ENCODE measurements at regions not wholly inside any gene's neighbourhood (a gene's known extent, or its start where the extent isn't known, plus 50 kb on each side); places are given as distances from the start of the nearest gene placed in this dataset.

DNA sequence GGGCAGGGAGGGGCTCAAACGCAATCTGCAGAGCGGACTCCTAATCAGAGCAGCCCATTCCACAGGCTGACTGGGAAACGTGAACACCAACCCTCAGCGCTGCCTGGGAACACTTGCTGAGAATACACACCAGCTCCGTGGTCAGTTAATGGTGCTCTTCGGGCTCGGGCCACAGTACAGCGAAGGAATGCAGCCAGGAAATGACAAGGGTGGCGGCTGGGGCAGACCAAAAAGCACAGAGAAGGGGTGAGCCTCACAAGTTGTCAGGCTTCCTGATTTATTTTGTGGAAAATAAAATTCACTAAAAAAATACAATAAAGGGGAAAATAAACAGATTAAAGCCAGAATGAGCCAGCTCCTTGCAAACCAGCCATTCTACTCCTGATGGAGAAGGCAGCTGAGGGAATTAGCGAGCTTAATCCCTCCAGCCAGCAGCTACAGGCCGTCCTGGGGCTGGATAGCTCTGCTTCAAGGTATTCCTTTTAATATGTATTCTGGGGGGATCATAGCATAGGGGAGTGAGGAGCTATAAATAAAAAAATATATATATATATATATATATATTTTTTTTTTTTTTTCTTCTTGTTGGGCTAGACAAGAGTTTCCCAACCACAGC, 165.5 kb upstream of the NTM start:
- H3K36me3 Mint-ChIP-seq: no peaks in the 10 kb centered on the region
- H3K4me1 Mint-ChIP-seq (ENCODE audit: low read depth): no peaks in the 10 kb centered on the region
- H3K27ac Mint-ChIP-seq: no peak overlapping the region
- ChIA-PET CTCF (no interaction called here), POLR2A (no interaction called here)
- no peaks in the 10 kb centered on the region for H3K27me3 Mint-ChIP-seq
- no peaks in the 10 kb centered on the region for H3K9me3 Mint-ChIP-seq
- no peak overlapping the region for H3K4me3 Mint-ChIP-seq
- intact Hi-C loops (cut with micrococcal nuclease): no loop called here
- no peak for DNase-seq

DNA sequence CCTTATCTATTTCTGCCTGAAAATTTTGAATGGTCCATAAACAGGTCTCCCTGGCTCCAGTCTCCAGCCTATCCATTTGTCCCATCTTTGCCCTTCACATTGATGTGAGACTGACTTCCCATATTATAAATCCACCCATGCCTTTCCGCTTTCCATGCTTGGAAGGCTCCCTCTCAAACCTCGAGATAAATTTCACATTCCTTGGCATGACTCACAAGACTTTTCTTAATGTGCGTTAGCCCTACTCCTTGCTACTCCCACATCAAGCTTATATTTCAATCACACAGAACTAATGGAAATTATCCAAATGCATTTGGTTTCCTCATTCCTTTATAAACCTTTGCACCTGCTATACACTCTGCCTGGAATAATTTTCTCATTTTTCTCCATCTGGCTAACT, 163.7 kb upstream of the NTM start:
- DNase-seq: no peak
- CTCF ChIA-PET: no interaction called here
- Mint-ChIP-seq H3K36me3 (no peaks in the 10 kb centered on the region), H3K27me3 (no peaks in the 10 kb centered on the region), H3K27ac (no peak overlapping the region), H3K4me3 (no peak overlapping the region), H3K9me3 (no peaks in the 10 kb centered on the region), H3K4me1 (ENCODE audit: low read depth) (no peaks in the 10 kb centered on the region)
- intact Hi-C loops (cut with micrococcal nuclease): no loop called here
- POLR2A ChIA-PET: no interaction called here

DNA sequence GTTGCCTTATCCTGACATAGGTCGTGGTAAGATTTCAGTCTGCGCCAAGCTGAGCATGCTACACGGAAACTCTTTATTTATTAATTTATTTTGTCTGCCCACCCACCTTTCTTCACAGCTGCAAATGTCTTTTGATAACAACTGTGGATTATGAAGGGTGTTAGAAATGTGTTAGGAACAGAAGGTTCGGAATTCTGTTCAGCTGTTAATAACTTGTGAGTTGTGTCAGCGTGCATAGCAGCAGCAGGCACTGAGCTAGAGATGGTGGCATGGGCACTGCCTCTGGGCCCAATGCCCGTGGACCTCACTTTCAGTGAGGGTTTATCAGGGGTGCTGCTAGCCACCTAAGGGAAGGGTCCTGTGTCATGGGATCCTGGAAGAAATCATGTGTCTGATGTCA, 162.5 kb upstream of the NTM start:
- intact Hi-C loops (cut with micrococcal nuclease): no loop called here
- Mint-ChIP-seq H3K4me1 (ENCODE audit: low read depth) (no peaks in the 10 kb centered on the region), H3K9me3 (no peaks in the 10 kb centered on the region), H3K27ac (no peak overlapping the region), H3K36me3 (no peaks in the 10 kb centered on the region), H3K27me3 (no peaks in the 10 kb centered on the region), H3K4me3 (no peak overlapping the region)
- no peak for DNase-seq
- ChIA-PET POLR2A (no interaction called here), CTCF (no interaction called here)

DNA sequence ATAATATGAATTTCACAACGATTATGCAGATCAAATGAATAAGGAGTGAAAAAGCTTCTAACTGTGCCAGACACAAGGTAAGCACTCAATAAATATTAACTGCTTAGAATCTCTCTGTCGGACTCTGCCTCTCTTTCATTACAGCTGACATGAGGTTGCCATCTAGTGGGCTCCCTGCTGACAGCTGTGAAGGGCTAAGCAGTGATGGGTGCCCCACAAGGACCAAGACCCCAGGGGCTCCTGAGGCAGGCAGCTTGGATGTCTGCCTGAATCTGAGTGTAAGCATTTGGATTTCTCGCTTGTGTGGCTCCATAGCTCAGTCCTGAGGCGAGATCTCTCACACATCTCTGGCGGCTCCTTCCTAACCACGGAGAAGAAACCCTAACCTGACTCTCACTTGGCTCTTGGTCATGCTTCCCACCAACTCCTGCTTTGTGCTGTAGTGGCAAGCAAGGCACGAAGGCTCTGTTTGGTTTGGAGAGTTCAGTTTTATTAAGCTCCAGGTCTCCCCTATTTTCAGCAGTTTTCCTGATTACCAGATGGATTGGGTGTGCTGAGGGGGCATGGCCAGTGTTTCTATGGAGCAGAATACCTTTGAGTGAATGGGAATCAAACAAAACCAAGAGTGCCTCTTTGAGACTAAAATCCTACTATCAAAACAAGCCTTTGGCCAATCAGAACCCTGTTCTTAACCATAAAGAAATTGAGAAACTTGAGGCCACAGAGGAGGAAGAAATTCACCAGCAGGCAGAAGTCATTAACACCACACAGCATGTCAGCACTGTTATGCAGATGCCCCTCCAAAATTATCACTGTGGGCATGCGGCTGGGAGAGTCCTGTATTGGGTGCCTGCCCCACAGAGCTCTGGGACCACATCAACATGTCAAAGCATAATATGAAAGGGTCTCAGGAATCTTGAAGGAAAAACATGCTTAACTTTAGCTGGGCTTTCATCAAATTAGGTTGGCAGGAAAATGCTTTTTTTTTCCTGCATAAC, 152.8 kb upstream of the NTM start:
- Mint-ChIP-seq H3K27me3 (no peaks in the 10 kb centered on the region), H3K4me1 (ENCODE audit: low read depth) (no peaks in the 10 kb centered on the region), H3K36me3 (no peaks in the 10 kb centered on the region), H3K4me3 (no peak overlapping the region), H3K9me3 (peaks cover 3% of the 10 kb centered on the region), H3K27ac (no peak overlapping the region)
- DNase-seq: no peak
- intact Hi-C loops (cut with micrococcal nuclease): no loop called here
- ChIA-PET CTCF (interaction anchor here (1.0 kb wide), 1 partner anchor 153 kb away, joined by 3 read pairs; no protein-coding TSS in a partner anchor), POLR2A (no interaction called here)

DNA sequence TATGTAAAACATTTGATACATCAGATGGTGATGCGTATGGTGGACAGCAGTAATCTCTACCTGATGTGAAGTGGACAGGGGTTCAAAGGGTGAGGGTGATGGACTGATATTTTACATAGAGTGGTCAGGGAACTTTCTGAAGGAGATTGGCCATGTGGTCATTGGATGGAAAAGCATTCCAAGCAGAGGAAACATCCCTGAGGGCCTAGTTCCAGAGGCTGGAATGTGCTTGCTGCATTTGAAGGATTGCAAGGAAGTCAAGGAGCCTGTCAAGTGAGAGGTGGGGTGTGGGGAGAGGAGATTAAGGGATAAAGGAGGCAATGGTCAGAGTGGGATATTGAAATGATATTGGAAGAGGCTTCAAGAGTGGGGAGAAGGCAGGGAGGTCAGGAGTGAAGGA, 151.9 kb upstream of the NTM start:
- Mint-ChIP-seq H3K4me1 (ENCODE audit: low read depth) (no peaks in the 10 kb centered on the region), H3K27ac (no peak overlapping the region), H3K36me3 (no peaks in the 10 kb centered on the region), H3K9me3 (peaks cover 3% of the 10 kb centered on the region), H3K4me3 (no peak overlapping the region), H3K27me3 (no peaks in the 10 kb centered on the region)
- ChIA-PET POLR2A (interaction anchor here (0.6 kb wide), 1 partner anchor 304 kb away, joined by 3 read pairs; no protein-coding TSS in a partner anchor), CTCF (no interaction called here)
- intact Hi-C loops (cut with micrococcal nuclease): no loop called here
- no peak for DNase-seq

DNA sequence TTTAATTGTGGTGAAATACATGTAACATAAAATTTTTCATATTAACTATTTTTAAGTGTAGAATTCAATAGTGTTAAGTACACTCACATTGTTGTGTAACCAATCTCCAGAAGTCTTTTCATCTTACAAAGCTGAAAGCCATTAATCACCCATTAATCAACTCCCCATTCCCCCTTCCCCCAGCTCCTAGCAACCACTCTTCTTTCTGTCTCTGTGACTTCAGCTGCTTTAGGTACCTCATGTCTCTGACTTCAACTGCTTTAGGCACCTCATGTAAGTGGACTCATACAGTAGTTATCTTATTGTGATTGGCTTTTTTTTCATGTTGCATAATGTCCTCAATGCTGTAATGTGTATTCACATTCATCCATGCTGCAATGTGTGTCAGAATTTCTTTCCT, 150.8 kb upstream of the NTM start:
- H3K4me1 Mint-ChIP-seq (ENCODE audit: low read depth): no peaks in the 10 kb centered on the region
- no peak overlapping the region for H3K27ac Mint-ChIP-seq
- DNase-seq: no peak
- no peak overlapping the region for H3K4me3 Mint-ChIP-seq
- intact Hi-C loops (cut with micrococcal nuclease): no loop called here
- ChIA-PET CTCF (interaction anchor here (0.6 kb wide), 1 partner anchor 28 kb away, joined by 3 read pairs; no protein-coding TSS in a partner anchor), POLR2A (no interaction called here)
- no peaks in the 10 kb centered on the region for H3K27me3 Mint-ChIP-seq
- H3K9me3 Mint-ChIP-seq: peaks cover 5% of the 10 kb centered on the region
- no peaks in the 10 kb centered on the region for H3K36me3 Mint-ChIP-seq

DNA sequence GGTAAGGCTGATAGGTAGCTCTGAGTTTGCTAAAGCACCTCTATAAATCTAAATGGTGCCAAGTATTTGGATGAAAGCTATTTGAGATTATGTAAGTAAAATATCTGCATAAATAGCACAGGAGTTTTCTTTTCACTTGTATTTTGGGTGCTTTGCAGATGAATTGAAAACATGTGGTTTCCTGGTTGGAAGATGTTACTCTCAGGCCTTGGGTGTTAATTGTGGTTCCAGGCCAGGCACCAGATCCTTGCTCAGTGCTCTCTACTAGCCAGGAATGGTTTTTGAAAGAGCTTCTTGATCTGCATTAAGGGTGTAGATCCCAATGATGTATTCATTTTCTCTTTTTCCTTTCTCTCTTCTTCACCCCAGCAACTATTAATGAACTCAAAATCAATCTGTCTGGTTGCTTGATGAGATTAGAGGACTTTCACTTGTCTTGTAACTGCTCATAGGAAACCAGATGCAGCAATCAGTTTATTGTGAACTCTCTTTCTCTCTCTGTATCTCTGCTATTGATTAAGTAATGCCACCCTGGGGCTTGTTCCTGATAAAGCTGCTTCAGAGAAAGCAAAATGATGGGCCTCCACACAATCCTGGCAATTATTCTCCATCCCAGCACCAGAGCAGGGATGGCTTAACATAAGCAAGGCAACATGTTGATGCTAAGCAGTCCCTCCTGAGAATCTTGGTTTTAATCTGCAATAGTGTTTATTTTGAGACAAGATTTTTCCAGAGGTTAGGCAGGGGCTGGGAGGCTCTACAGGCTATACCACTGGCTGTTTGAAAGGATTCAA, 147.0 kb upstream of the NTM start:
- Mint-ChIP-seq H3K27ac (no peak overlapping the region), H3K9me3 (peaks cover 8% of the 10 kb centered on the region), H3K27me3 (no peaks in the 10 kb centered on the region), H3K4me3 (no peak overlapping the region), H3K4me1 (ENCODE audit: low read depth) (no peaks in the 10 kb centered on the region), H3K36me3 (no peaks in the 10 kb centered on the region)
- intact Hi-C loops (cut with micrococcal nuclease): no loop called here
- CTCF ChIA-PET: no interaction called here
- DNase-seq: no peak
- POLR2A ChIA-PET: no interaction called here

DNA sequence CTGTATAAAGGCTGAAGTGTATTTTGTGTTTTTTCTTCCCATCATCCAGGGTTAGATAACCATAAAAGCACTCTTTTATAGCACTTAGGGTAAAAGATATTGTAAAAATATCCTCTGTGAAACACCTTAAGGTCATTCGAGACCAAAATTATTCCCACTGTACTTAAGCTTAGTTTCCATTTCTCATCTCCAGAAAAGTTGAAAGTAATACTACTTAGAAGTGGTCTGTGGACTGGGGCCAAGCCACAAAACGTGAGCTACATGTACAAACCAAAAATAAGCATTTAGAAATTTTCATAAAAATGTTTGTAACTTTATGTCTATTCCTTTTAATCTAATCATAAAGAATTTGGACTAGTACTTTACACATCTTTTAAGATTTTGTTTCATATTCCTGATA, 142.0 kb upstream of the NTM start:
- no peak for DNase-seq
- H3K4me1 Mint-ChIP-seq (ENCODE audit: low read depth): no peaks in the 10 kb centered on the region
- CTCF ChIA-PET: no interaction called here
- intact Hi-C loops (cut with micrococcal nuclease): no loop called here
- POLR2A ChIA-PET: no interaction called here
- no peak overlapping the region for H3K27ac Mint-ChIP-seq
- no peaks in the 10 kb centered on the region for H3K27me3 Mint-ChIP-seq
- H3K9me3 Mint-ChIP-seq: peaks cover 5% of the 10 kb centered on the region
- no peak overlapping the region for H3K4me3 Mint-ChIP-seq
- H3K36me3 Mint-ChIP-seq: no peaks in the 10 kb centered on the region

DNA sequence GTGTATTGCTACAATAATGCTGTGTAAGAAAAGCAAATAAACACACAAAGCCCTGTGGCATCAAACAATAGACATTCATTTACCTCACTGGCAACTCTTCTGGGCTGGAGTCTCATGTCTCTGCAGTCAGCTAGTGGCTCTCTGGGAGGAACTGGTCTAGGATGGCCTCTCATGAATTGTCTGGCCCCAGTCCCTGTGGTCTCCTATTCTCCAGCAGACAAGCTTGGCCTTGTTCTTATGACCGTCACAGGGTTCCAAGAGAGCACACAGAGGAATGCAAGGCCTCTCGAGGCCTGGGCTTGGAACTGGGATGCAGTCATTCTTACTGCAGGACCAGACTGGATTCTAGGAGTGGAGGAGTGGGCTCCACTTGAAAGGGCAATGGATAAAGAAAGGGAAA, 141.2 kb upstream of the NTM start:
- CTCF ChIA-PET: no interaction called here
- POLR2A ChIA-PET: no interaction called here

DNA sequence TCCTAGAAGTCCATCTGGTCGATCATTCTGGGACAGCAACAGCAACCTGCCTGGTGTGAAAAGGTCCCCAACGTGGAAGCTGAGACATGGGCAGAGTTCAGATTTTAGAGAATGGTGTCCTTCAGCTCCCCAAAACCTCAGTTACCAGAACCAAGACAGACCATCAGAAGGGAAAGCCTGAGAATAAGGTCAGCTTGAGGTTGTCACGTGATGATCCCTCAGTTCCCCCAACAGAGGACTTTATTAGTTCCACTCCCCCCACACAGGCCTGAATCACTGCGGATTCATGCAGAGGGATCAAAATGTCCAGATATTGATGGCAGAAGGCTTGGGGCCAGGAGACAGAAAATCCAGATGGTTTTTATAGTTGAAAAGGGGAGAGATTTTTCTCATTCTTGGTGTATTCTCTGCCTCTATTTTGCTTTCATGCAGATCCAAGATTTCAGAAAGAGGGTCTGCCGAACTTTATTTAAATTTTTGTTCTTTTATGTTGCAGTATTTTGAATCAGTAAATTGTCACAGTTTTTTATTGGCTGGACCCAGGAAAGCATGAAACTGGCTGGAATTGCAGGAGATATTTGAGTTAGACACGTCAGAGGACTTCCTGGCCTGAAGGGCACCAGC, 139.0 kb upstream of the NTM start:
- Mint-ChIP-seq H3K27me3 (no peaks in the 10 kb centered on the region), H3K27ac (no peak overlapping the region), H3K4me3 (no peak overlapping the region), H3K36me3 (no peaks in the 10 kb centered on the region), H3K9me3 (no peaks in the 10 kb centered on the region), H3K4me1 (ENCODE audit: low read depth) (no peaks in the 10 kb centered on the region)
- no peak for DNase-seq
- intact Hi-C loops (cut with micrococcal nuclease): no loop called here
- ChIA-PET POLR2A (no interaction called here), CTCF (no interaction called here)

More for the DNA sequence above, 141.2 kb upstream of the NTM start:
- no peak overlapping the region for H3K27ac Mint-ChIP-seq
- no peaks in the 10 kb centered on the region for H3K27me3 Mint-ChIP-seq
- H3K4me3 Mint-ChIP-seq: no peak overlapping the region
- no peaks in the 10 kb centered on the region for H3K4me1 Mint-ChIP-seq (ENCODE audit: low read depth)
- DNase-seq: no peak
- intact Hi-C loops (cut with micrococcal nuclease): no loop called here
- H3K36me3 Mint-ChIP-seq: no peaks in the 10 kb centered on the region
- H3K9me3 Mint-ChIP-seq: peaks cover 5% of the 10 kb centered on the region

DNA sequence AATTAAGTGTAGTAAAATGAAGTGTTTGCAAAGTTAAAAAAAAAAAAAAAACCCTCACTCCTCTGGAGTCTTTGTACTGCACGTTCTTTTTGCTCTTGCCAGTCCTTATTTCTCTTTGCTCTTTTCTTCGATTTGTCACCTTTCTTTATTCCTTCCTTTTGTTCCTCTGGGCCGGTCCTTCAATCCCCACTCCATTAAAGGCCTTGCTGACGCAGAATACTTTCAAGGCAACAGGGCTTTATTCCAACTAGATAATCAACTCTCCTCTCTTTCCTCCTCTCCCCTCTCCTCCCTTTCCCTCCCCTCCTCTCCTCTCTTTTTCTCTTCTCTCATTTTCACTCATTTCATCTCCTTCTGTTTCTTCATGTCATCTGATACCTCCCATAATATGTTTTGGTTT, 138.2 kb upstream of the NTM start:
- Mint-ChIP-seq H3K27ac (no peak overlapping the region), H3K36me3 (no peaks in the 10 kb centered on the region), H3K9me3 (no peaks in the 10 kb centered on the region), H3K27me3 (no peaks in the 10 kb centered on the region), H3K4me3 (no peak overlapping the region), H3K4me1 (ENCODE audit: low read depth) (no peaks in the 10 kb centered on the region)
- no peak for DNase-seq
- intact Hi-C loops (cut with micrococcal nuclease): no loop called here
- ChIA-PET CTCF (no interaction called here), POLR2A (no interaction called here)

DNA sequence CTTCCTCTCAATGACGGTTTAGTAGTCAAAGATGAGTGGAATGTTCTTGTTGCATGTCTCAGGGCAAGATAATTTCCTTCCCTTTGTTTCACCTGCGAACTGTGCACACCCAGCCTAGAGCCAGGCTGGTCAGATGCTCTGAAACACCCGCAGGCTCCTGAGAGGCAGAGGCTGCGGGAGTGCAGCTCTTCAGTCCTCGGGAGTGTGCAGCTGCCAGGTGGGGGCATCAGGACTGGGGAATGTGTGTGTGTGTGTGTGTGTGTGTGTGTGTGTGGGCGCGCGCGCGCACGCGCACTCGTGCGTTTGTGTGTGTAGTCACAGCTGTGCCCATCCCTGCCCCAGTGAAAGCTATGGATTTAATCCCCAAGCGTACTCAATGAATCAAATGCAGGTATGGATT, 136.2 kb upstream of the NTM start:
- no peaks in the 10 kb centered on the region for H3K9me3 Mint-ChIP-seq
- CTCF ChIA-PET: no interaction called here

More for the DNA sequence above, 136.2 kb upstream of the NTM start:
- no peak for DNase-seq
- no peak overlapping the region for H3K4me3 Mint-ChIP-seq
- no peak overlapping the region for H3K27ac Mint-ChIP-seq
- intact Hi-C loops (cut with micrococcal nuclease): no loop called here
- no peaks in the 10 kb centered on the region for H3K36me3 Mint-ChIP-seq
- H3K4me1 Mint-ChIP-seq (ENCODE audit: low read depth): no peaks in the 10 kb centered on the region
- H3K27me3 Mint-ChIP-seq: no peaks in the 10 kb centered on the region
- POLR2A ChIA-PET: no interaction called here
